NT2/D1 (cell line): ENCODE measurements at regions not wholly inside any gene's neighbourhood (a gene's known extent, or its start where the extent isn't known, plus 50 kb on each side); places are given as distances from the start of the nearest gene placed in this dataset.

Source experiments
- DNase-seq: peaks from one replicate; pipeline ENCODE4 v3.0.0-alpha.2; 2011; ENCODE audit warnings: low read depth, low spot score
- H3K27me3 ChIP-seq: 2 replicates; pipeline ENCODE4 v1.6.0; 2011; ENCODE audit warnings: mild to moderate bottlenecking; ENCODE audit not compliant: insufficient read length, insufficient read depth
- H3K36me3 ChIP-seq: 2 replicates; pipeline ENCODE4 v1.6.1; 2011; ENCODE audit warnings: mild to moderate bottlenecking, low read length, mixed read lengths; ENCODE audit not compliant: insufficient read depth, insufficient read length
- H3K4me1 ChIP-seq: 2 replicates; pipeline ENCODE4 v1.5.1; 2011; ENCODE audit not compliant: insufficient read depth, insufficient read length
- H3K4me3 ChIP-seq: 2 replicates; pipeline ENCODE4 v1.5.1; 2011; ENCODE audit warnings: low read depth; ENCODE audit not compliant: insufficient read length
- H3K9ac ChIP-seq: 2 replicates; pipeline ENCODE4 v1.6.0; 2011; ENCODE audit warnings: low read depth; ENCODE audit not compliant: insufficient read length
- H3K9me3 ChIP-seq: 2 replicates; pipeline ENCODE4 v1.5.1; 2011; ENCODE audit warnings: mild to moderate bottlenecking, low read length; ENCODE audit not compliant: insufficient read depth
- SUZ12 ChIP-seq: IDR thresholded peaks from 2 replicates; pipeline ENCODE4 v1.6.1; 2011; ENCODE audit not compliant: insufficient read length, insufficient read depth; ENCODE audit errors: extremely low read depth
- YY1 ChIP-seq: IDR thresholded peaks from 2 replicates; pipeline ENCODE4 v1.6.1; 2011; ENCODE audit not compliant: insufficient read length, insufficient read depth
- ZNF274 ChIP-seq: IDR thresholded peaks from 2 replicates; pipeline ENCODE4 v1.6.1; 2011; ENCODE audit warnings: mild to moderate bottlenecking, low read depth, low read length

- H3K27me3 ChIP-seq: no peaks in the 10 kb centered on the region
- no peak overlapping the region for H3K4me3 ChIP-seq
- H3K4me1 ChIP-seq: no peaks in the 10 kb centered on the region
- TF ChIP-seq ZNF274: no peak
- no peak for TF ChIP-seq YY1
- no peak for TF ChIP-seq SUZ12
- no peaks in the 10 kb centered on the region for H3K9me3 ChIP-seq
- H3K36me3 ChIP-seq: no peaks in the 10 kb centered on the region
- DNase-seq: no peak
- H3K9ac ChIP-seq: no peak overlapping the region
Measured at GRCh38 chr13:34681405-34681955, 260.6 kb upstream of the NBEA start.

- Histone ChIP-seq H3K9ac (no peak overlapping the region), H3K9me3 (no peaks in the 10 kb centered on the region), H3K4me3 (no peak overlapping the region), H3K36me3 (no peaks in the 10 kb centered on the region), H3K27me3 (no peaks in the 10 kb centered on the region), H3K4me1 (no peaks in the 10 kb centered on the region)
- no peak for TF ChIP-seq SUZ12
- TF ChIP-seq YY1: no peak
- no peak for TF ChIP-seq ZNF274
- DNase-seq: no peak
Measured at GRCh38 chr13:34695063-34695462, 247.0 kb upstream of the NBEA start.

GRCh38 chr13:34696296-34696695, 245.8 kb upstream of the NBEA start:
- Histone ChIP-seq H3K27me3 (no peaks in the 10 kb centered on the region), H3K4me1 (no peaks in the 10 kb centered on the region), H3K9ac (no peak overlapping the region), H3K4me3 (no peak overlapping the region), H3K9me3 (no peaks in the 10 kb centered on the region), H3K36me3 (no peaks in the 10 kb centered on the region)
- DNase-seq: no peak
- no peak for TF ChIP-seq SUZ12
- no peak for TF ChIP-seq ZNF274
- TF ChIP-seq YY1: no peak

- Histone ChIP-seq H3K27me3 (no peaks in the 10 kb centered on the region), H3K9me3 (no peaks in the 10 kb centered on the region), H3K36me3 (no peaks in the 10 kb centered on the region), H3K9ac (no peak overlapping the region), H3K4me1 (no peaks in the 10 kb centered on the region), H3K4me3 (no peak overlapping the region)
- TF ChIP-seq YY1 (no peak), ZNF274 (no peak), SUZ12 (no peak)
- DNase-seq: no peak
Measured at GRCh38 chr13:34696741-34697140, 245.3 kb upstream of the NBEA start.

- H3K4me1 ChIP-seq: no peaks in the 10 kb centered on the region
- DNase-seq: no peak
- no peaks in the 10 kb centered on the region for H3K36me3 ChIP-seq
- no peak for TF ChIP-seq SUZ12
- TF ChIP-seq ZNF274: no peak
- TF ChIP-seq YY1: no peak
- no peaks in the 10 kb centered on the region for H3K9me3 ChIP-seq
- no peak overlapping the region for H3K9ac ChIP-seq
- H3K4me3 ChIP-seq: no peak overlapping the region
- no peaks in the 10 kb centered on the region for H3K27me3 ChIP-seq
Measured at GRCh38 chr13:34698945-34699344, 243.1 kb upstream of the NBEA start.

GRCh38 chr13:34700155-34700554, 241.9 kb upstream of the NBEA start:
- DNase-seq: no peak
- no peak overlapping the region for H3K9ac ChIP-seq
- no peak overlapping the region for H3K4me3 ChIP-seq
- TF ChIP-seq YY1 (no peak), ZNF274 (no peak), SUZ12 (no peak)
- H3K4me1 ChIP-seq: no peaks in the 10 kb centered on the region
- no peaks in the 10 kb centered on the region for H3K27me3 ChIP-seq
- no peaks in the 10 kb centered on the region for H3K9me3 ChIP-seq
- H3K36me3 ChIP-seq: no peaks in the 10 kb centered on the region

- Histone ChIP-seq H3K4me1 (no peaks in the 10 kb centered on the region), H3K4me3 (no peak overlapping the region), H3K27me3 (no peaks in the 10 kb centered on the region), H3K36me3 (no peaks in the 10 kb centered on the region), H3K9me3 (no peaks in the 10 kb centered on the region), H3K9ac (no peak overlapping the region)
- TF ChIP-seq YY1 (no peak), ZNF274 (no peak), SUZ12 (no peak)
- DNase-seq: no peak
Measured at GRCh38 chr13:34701919-34702318, 240.2 kb upstream of the NBEA start.
